Smooth muscle cell (in vitro differentiated cells): ENCODE measurements at regions not wholly inside any gene's neighbourhood (a gene's known extent, or its start where the extent isn't known, plus 50 kb on each side); places are given as distances from the start of the nearest gene placed in this dataset.

Experiments
- DNase-seq: peaks from one replicate; lab custom pipeline; 2025; ENCODE audit not compliant: unreplicated experiment; lab: John Stamatoyannopoulos, UW
- H2AFZ ChIP-seq: fragments of 200-600 bp; sonication (generic); 2 replicates; pipeline ENCODE4 v1.6.0; 2016; ENCODE audit warnings: antibody characterized with exemption, low read depth, mild to moderate bottlenecking
- H3F3A ChIP-seq: fragments of 200-600 bp; sonication (generic); 2 replicates; pipeline ENCODE4 v1.6.0; 2017; ENCODE audit warnings: antibody characterized with exemption, low read depth
- H3K27ac ChIP-seq: fragments of 200-600 bp; sonication (generic); 2 replicates; pipeline ENCODE4 v1.5.1; 2016; ENCODE audit warnings: low read depth, mild to moderate bottlenecking
- H3K27me3 ChIP-seq: fragments of 200-600 bp; sonication (generic); 2 replicates; pipeline ENCODE4 v1.6.1; 2016; ENCODE audit warnings: low read depth, mild to moderate bottlenecking
- H3K36me3 ChIP-seq: fragments of 200-600 bp; sonication (generic); 2 replicates; pipeline ENCODE4 v1.5.1; 2016; ENCODE audit warnings: low read depth
- H3K4me1 ChIP-seq: fragments of 200-600 bp; sonication (generic); 2 replicates; pipeline ENCODE4 v1.5.1; 2016; ENCODE audit warnings: low read depth
- H3K4me2 ChIP-seq: fragments of 200-600 bp; sonication (generic); 2 replicates; pipeline ENCODE4 v1.6.0; 2016; ENCODE audit warnings: mild to moderate bottlenecking
- H3K4me3 ChIP-seq: fragments of 200-600 bp; sonication (generic); 2 replicates; pipeline ENCODE4 v1.5.1; 2016; ENCODE audit warnings: mild to moderate bottlenecking
- H3K79me2 ChIP-seq: fragments of 200-600 bp; sonication (generic); 2 replicates; pipeline ENCODE4 v1.6.0; 2016; ENCODE audit warnings: low read depth, mild to moderate bottlenecking
- H3K9ac ChIP-seq: fragments of 200-600 bp; sonication (generic); 2 replicates; pipeline ENCODE4 v1.6.0; 2016; ENCODE audit warnings: low read depth
- H3K9me3 ChIP-seq: fragments of 200-600 bp; sonication (generic); replicated peaks from 2 replicates; pipeline ENCODE4 v1.5.1; 2016; ENCODE audit warnings: low read depth
- H4K20me1 ChIP-seq: fragments of 200-600 bp; sonication (generic); 2 replicates; pipeline ENCODE4 v1.6.0; 2016; ENCODE audit warnings: low read depth
- CTCF ChIP-seq: fragments of 200-600 bp; sonication (generic); IDR thresholded peaks from 2 replicates; pipeline ENCODE4 v1.5.1; 2017; ENCODE audit warnings: borderline replicate concordance, mild to moderate bottlenecking, antibody characterized with exemption; ENCODE audit not compliant: insufficient read depth, poor library complexity, severe bottlenecking
- WGBS: methylation state at CpG from one replicate; pipeline ENCODE4 v1.1.7; 2016; ENCODE audit warnings: low lambda C conversion rate; 5-methylcytosine and 5-hydroxymethylcytosine counted together

GRCh38 chr10:10661176-10661575 is 356.5 kb upstream of the CELF2 start:
- H3K4me3 ChIP-seq, result no peak overlapping the region
- 26% methylated on average over 4 of the region's 4 CpGs for WGBS
- no peaks in the 10 kb centered on the region for H3K9me3 ChIP-seq
- H3K36me3 ChIP-seq, result no peaks in the 10 kb centered on the region
- H3F3A ChIP-seq, result peaks cover 12% of the 10 kb centered on the region
- no peak overlapping the region for H3K27ac ChIP-seq
- H3K79me2 ChIP-seq, result no peaks in the 10 kb centered on the region
- H4K20me1 ChIP-seq, result no peaks in the 10 kb centered on the region
- no peaks in the 10 kb centered on the region for H3K4me1 ChIP-seq
- no peak for DNase-seq
- TF ChIP-seq CTCF, result no peak
- H3K27me3 ChIP-seq, result no peaks in the 10 kb centered on the region
- H2AFZ ChIP-seq, result no peak overlapping the region
- H3K4me2 ChIP-seq, result no peak overlapping the region
- H3K9ac ChIP-seq, result no peak overlapping the region

- no peaks in the 10 kb centered on the region for H3K27me3 ChIP-seq
- no peak for TF ChIP-seq CTCF
- H2AFZ ChIP-seq, result peak overlapping the region; percentile 38
- H3K9ac ChIP-seq, result no peak overlapping the region
- H3K9me3 ChIP-seq, result no peaks in the 10 kb centered on the region
- peak overlapping the region; percentile 33 for H3K4me2 ChIP-seq
- WGBS, result 85% methylated on average over 6 of the region's 6 CpGs
- no peaks in the 10 kb centered on the region for H3K36me3 ChIP-seq
- no peaks in the 10 kb centered on the region for H3K79me2 ChIP-seq
- peaks cover 10% of the 10 kb centered on the region for H3F3A ChIP-seq
- H4K20me1 ChIP-seq, result no peaks in the 10 kb centered on the region
- no peak for DNase-seq
- H3K4me3 ChIP-seq, result no peak overlapping the region
- no peak overlapping the region for H3K27ac ChIP-seq
- H3K4me1 ChIP-seq, result no peaks in the 10 kb centered on the region
Observed at GRCh38 chr10:10662716-10663408, 354.8 kb upstream of the CELF2 start.

GRCh38 chr10:10663622-10664021 is 354.1 kb upstream of the CELF2 start:
- DNase-seq, result no peak
- H3K4me2 ChIP-seq, result peak overlapping the region; percentile 33
- WGBS, result 56% methylated on average over 3 of the region's 3 CpGs

More at GRCh38 chr10:10663622-10664021, 354.1 kb upstream of the CELF2 start:
- no peaks in the 10 kb centered on the region for H3K27me3 ChIP-seq
- H3K27ac ChIP-seq, result no peak overlapping the region
- TF ChIP-seq CTCF, result no peak
- H3K36me3 ChIP-seq, result no peaks in the 10 kb centered on the region
- no peak overlapping the region for H3K9ac ChIP-seq
- H3F3A ChIP-seq, result peaks cover 3% of the 10 kb centered on the region
- H3K4me1 ChIP-seq, result no peaks in the 10 kb centered on the region
- peak overlapping the region; percentile 38 for H2AFZ ChIP-seq
- no peaks in the 10 kb centered on the region for H3K9me3 ChIP-seq
- H3K4me3 ChIP-seq, result no peak overlapping the region
- H3K79me2 ChIP-seq, result no peaks in the 10 kb centered on the region
- no peaks in the 10 kb centered on the region for H4K20me1 ChIP-seq
